Right lobe of liver (tissue), 6 donors: ENCODE measurements at regions not wholly inside any gene's neighbourhood (a gene's known extent, or its start where the extent isn't known, plus 50 kb on each side); places are given as distances from the start of the nearest gene placed in this dataset.

Experiments used
- ATAC-seq, 4 donors: fragments of 200-7000 bp; cut with Tn5 transposase; one replicate each; pipeline ENCODE4 v1.9.1; 2020; ENCODE audit warnings: mild to moderate bottlenecking in 4 of 4, moderate library complexity in 4 of 4
- DNase-seq, 3 donors: peaks; one replicate each; pipeline ENCODE4 v3.0.0-alpha.2; 2020
- H3K27ac ChIP-seq, 3 donors: fragments of 200-600 bp; one replicate each; pipeline ENCODE4 v1.8.0; 2022
- H3K27me3 ChIP-seq, 2 donors: fragments of 200-600 bp; one replicate each; pipeline ENCODE4 v1.8.0; 2022
- H3K36me3 ChIP-seq, 4 donors: fragments of 200-600 bp; sonication (generic) in 1 of 4; one replicate each; pipeline versions ENCODE4 v1.5.1 to v1.8.0; 2017 to 2022; ENCODE audit warnings: control low read depth in 1 of 4
- H3K4me1 ChIP-seq, 4 donors: fragments of 200-600 bp; sonication (generic) in 1 of 4; one replicate each; pipeline versions ENCODE4 v1.5.1 to v1.8.0; 2017 to 2022; ENCODE audit warnings: control low read depth in 1 of 4
- H3K4me3 ChIP-seq, 3 donors: fragments of 200-600 bp; one replicate each; pipeline ENCODE4 v1.8.0; 2022
- H3K9me3 ChIP-seq, 4 donors: fragments of 200-600 bp; sonication (generic) in 1 of 4; one replicate each; pipeline versions ENCODE4 v1.5.1 to v1.8.0; 2017 to 2022; ENCODE audit warnings: control low read depth in 1 of 4
- POLR2A ChIP-seq: fragments of 450-650 bp; IDR thresholded peaks from one replicate; pipeline ENCODE4 v1.6.1; 2017; ENCODE audit warnings: antibody characterized with exemption, mild to moderate bottlenecking
- WGBS: methylation state at CpG from one replicate; pipeline ENCODE4 v1.1.6; 2018; ENCODE audit warnings: low coverage, low lambda C conversion rate; ENCODE audit not compliant: insufficient coverage; ENCODE audit errors: missing lambda C conversion rate; 5-methylcytosine and 5-hydroxymethylcytosine counted together
- intact Hi-C, 2 donors: fragments of 100-400 bp; cut with DNase I; formaldehyde crosslinking; loops; one replicate each; pipeline versions ENCODE4 v1.11.2 to v1.14.1; 2022
- TF ChIP-seq, protein P1 (sequence below), 4 donors: fragments of 200-600 bp in 3 of 4; fragments of 450-650 bp in 1 of 4; IDR thresholded peaks; one replicate each; pipeline versions ENCODE4 v1.5.1 to v1.8.0; 2016 to 2022; ENCODE audit warnings: antibody characterized with exemption in 4 of 4, mild to moderate bottlenecking in 2 of 4
- donor health status: DM: no; HTN: yes; CAD: no.
- donor health status: DM: no; HTN: no; CAD: no.
- donor health status: DM: no; HTN: no; CAD: no.
- donor health status: DM: no; HTN: yes; CAD: no.
- donor health status: DM: no; HTN: yes; CAD: no.

DNA sequence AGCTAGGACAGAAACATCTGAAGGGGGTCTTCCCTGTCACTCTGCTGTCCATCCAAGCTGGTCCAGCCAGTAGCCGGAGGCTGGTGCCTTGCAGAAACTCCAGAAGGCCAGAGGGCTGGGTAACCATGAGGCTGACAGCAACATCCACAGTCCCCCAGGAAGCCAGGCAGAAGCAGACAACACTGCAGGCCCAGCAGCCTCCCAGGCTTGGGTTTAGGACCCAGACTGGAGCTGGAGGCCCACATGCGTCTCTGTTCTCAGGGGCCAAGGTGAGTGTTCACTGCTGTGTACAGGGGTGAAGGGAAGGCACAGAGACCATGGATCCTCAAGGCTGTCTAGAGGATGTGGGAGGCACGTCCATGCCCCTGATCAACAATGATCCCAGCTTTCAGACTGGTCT lies 136.4 kb upstream of the PRMT8 start:
- no peaks in the 10 kb centered on the region for H3K9me3 ChIP-seq
- TF ChIP-seq, protein P1, sequence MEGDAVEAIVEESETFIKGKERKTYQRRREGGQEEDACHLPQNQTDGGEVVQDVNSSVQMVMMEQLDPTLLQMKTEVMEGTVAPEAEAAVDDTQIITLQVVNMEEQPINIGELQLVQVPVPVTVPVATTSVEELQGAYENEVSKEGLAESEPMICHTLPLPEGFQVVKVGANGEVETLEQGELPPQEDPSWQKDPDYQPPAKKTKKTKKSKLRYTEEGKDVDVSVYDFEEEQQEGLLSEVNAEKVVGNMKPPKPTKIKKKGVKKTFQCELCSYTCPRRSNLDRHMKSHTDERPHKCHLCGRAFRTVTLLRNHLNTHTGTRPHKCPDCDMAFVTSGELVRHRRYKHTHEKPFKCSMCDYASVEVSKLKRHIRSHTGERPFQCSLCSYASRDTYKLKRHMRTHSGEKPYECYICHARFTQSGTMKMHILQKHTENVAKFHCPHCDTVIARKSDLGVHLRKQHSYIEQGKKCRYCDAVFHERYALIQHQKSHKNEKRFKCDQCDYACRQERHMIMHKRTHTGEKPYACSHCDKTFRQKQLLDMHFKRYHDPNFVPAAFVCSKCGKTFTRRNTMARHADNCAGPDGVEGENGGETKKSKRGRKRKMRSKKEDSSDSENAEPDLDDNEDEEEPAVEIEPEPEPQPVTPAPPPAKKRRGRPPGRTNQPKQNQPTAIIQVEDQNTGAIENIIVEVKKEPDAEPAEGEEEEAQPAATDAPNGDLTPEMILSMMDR (IDR thresholded peaks at IDR 0.05): no peak
- TF ChIP-seq POLR2A: no peak
- WGBS: 77% methylated on average over 2 of the region's 3 CpGs
- intact Hi-C loops: no loop called here
- no peak for ATAC-seq
- H3K36me3 ChIP-seq: no peaks in the 10 kb centered on the region
- no peak overlapping the region for H3K4me3 ChIP-seq
- H3K27me3 ChIP-seq: no peaks in the 10 kb centered on the region
- no peak for DNase-seq
- H3K4me1 ChIP-seq: no peaks in the 10 kb centered on the region
- H3K27ac ChIP-seq: no peak overlapping the region

DNA sequence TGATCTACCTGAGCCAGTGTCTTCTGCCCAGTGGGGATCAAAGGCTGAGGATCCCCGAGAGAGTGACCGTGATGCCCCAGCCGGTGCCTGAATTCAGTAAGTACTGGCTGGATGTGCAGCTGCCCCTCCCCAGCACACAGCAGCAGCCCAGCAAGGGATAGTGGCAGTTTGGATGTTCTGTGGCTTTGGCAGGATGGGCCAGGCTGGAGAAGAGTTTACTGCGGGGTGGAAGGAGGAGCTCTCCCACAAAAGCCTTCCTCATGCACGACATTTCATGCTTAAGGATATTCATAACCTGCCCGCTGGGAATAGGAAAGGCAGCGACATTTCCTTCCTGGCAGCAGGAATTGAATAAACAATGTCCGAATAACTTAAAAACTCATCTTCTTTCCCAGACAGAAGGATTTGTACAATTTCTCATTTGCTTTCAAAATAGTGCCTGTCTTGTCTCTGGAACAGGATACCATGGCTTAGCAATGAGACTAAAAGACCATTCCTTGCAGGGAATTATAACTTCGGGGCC lies 135.6 kb upstream of the PRMT8 start:
- intact Hi-C loops: no loop called here
- no peak for TF ChIP-seq POLR2A
- TF ChIP-seq, protein P1 (IDR thresholded peaks at IDR 0.05): no peak
- ATAC-seq: no peak
- H3K4me1 ChIP-seq: no peaks in the 10 kb centered on the region
- H3K27ac ChIP-seq: no peak overlapping the region
- H3K9me3 ChIP-seq: no peaks in the 10 kb centered on the region
- no peak for DNase-seq
- no peaks in the 10 kb centered on the region for H3K36me3 ChIP-seq
- H3K4me3 ChIP-seq: no peak overlapping the region
- no peaks in the 10 kb centered on the region for H3K27me3 ChIP-seq
- WGBS: 48% methylated on average over 6 of the region's 9 CpGs

DNA sequence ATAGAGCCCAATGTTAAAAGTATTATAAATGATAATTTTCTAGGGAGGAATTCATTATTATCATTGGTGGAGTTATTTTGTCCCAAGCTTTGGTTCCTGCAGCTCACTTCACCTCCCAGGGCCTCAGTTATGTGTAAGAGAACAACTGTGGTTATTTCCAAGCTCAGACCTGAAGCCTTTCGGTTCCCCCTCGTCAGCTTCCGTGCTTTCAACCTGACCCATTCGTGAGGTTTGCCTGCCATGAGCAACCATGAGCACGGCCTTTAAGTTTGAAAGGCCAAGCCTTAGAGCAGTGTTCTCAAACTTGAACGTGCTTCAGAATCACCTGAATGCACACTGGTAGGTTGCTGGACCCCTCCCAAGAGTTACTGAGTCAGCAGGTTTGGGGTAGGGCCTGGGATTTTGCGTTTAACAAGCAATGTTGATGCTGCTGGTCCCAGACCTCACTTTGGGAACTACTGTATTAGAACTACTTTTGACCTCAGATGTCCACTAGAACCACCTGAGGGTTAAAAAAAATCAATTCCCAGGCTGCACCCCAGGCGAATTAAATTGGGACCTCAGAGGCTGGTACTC lies 133.0 kb upstream of the PRMT8 start:
- Histone ChIP-seq H3K9me3 (no peaks in the 10 kb centered on the region), H3K36me3 (no peaks in the 10 kb centered on the region), H3K4me1 (no peaks in the 10 kb centered on the region), H3K27me3 (no peaks in the 10 kb centered on the region), H3K4me3 (no peak overlapping the region), H3K27ac (no peak overlapping the region)
- intact Hi-C loops: no loop called here
- ATAC-seq (no peak), DNase-seq (peak in 1 of 3 donors; percentile 27)
- 78% methylated on average over 6 of the region's 8 CpGs for WGBS
- no peak for TF ChIP-seq POLR2A

DNA sequence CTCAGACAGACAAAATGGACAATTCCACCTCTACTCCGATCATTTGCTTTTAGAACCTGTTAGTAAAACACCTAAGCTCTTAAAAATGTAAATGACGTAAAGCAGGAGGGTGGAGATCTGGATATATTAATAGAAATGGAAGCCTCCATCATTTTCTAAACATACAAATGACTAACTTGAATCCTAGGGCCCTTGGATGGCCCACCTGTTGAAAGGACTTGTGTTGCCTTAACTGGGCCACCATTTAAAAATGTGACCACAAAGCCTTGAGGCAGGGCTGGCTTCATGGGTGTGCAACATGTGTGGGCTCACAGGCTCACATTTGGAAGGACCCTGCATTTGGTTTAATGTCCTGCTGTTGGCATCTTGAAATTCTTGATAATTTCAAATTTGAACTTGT lies 131.5 kb upstream of the PRMT8 start:
- Histone ChIP-seq H3K4me1 (no peaks in the 10 kb centered on the region), H3K36me3 (no peaks in the 10 kb centered on the region), H3K9me3 (no peaks in the 10 kb centered on the region), H3K27me3 (no peaks in the 10 kb centered on the region), H3K27ac (no peak overlapping the region), H3K4me3 (no peak overlapping the region)
- ATAC-seq: no peak
- no peak for TF ChIP-seq POLR2A
- TF ChIP-seq, protein P1 (IDR thresholded peaks at IDR 0.05): no peak
- peak in 1 of 3 donors; percentile 4 for DNase-seq
- intact Hi-C loops: no loop called here
- WGBS: 71% methylated on average over 2 of the region's 2 CpGs

DNA sequence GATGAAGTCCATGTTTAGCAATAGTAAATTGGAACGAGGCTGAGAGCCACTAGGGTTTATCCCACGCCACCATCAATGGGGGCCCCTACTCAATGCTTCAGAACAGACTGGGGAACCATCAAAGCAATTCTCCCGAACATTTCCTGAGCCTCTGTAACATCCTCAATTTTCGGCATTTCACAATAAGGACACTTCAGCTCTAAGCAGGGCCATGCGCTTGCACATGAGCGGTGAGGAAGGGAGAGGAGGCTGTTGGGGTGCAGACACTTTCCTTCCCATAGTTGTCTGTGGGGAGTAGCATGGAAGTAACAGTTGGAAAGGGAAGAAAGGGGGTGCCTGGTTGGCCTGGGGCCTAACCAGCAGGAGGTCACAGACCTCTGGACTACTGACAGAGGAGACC lies 129.9 kb upstream of the PRMT8 start:
- Histone ChIP-seq H3K27ac (no peak overlapping the region), H3K36me3 (no peaks in the 10 kb centered on the region), H3K4me3 (no peak overlapping the region), H3K9me3 (no peaks in the 10 kb centered on the region), H3K27me3 (no peaks in the 10 kb centered on the region), H3K4me1 (peaks cover 0 to 4% (median 0%) of the 10 kb centered on the region in 4 donors)
- TF ChIP-seq POLR2A: no peak
- TF ChIP-seq, protein P1 (IDR thresholded peaks at IDR 0.05): no peak
- WGBS: 59% methylated on average over 6 of the region's 6 CpGs
- intact Hi-C loops: no loop called here
- peak in 3 of 4 donors; percentile 18 to 33 (median 29) for ATAC-seq
- DNase-seq: peak in 1 of 3 donors; percentile 31
